Peyer's patch (tissue), 4 donors: ENCODE measurements at regions not wholly inside any gene's neighbourhood (a gene's known extent, or its start where the extent isn't known, plus 50 kb on each side); places are given as distances from the start of the nearest gene placed in this dataset.

Experiments
- POLR2A ChIP-seq, 2 donors: fragments of 450-650 bp; IDR thresholded peaks; one replicate each; pipeline ENCODE4 v1.5.1; 2017; ENCODE audit warnings: antibody characterized with exemption in 2 of 2, mild to moderate bottlenecking in 2 of 2, moderate library complexity in 2 of 2
- TF ChIP-seq, protein P1 (sequence below), 6 experiments: fragments of 450-650 bp in 4 of 6; fragments of 200-600 bp in 2 of 6; sonication (generic) in 1 of 6; IDR thresholded peaks; one replicate each; pipeline ENCODE4 v1.5.1; 2017 to 2019; ENCODE audit warnings: antibody characterized with exemption in 6 of 6, mild to moderate bottlenecking in 3 of 6, moderate library complexity in 1 of 6

DNA sequence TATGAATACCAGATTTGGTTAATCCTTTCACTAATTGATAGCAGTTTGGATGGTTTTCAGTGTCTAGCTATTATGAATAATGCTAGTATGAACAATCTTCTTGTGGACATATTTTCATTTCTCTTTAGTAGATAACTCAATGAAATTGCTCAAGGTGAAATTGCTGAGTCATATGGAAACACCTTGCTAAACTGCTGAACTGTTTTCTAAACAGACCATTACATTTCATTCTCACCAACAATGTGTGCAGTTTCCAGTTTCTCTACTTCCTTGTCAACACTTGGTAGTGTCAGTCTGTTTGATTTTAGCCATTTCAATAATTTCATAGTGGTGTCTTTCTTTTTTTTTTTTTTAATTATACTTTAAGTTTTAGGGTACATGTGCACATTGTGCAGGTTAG lies 250.0 kb downstream of the HRH4 start:
- TF ChIP-seq, protein P1, sequence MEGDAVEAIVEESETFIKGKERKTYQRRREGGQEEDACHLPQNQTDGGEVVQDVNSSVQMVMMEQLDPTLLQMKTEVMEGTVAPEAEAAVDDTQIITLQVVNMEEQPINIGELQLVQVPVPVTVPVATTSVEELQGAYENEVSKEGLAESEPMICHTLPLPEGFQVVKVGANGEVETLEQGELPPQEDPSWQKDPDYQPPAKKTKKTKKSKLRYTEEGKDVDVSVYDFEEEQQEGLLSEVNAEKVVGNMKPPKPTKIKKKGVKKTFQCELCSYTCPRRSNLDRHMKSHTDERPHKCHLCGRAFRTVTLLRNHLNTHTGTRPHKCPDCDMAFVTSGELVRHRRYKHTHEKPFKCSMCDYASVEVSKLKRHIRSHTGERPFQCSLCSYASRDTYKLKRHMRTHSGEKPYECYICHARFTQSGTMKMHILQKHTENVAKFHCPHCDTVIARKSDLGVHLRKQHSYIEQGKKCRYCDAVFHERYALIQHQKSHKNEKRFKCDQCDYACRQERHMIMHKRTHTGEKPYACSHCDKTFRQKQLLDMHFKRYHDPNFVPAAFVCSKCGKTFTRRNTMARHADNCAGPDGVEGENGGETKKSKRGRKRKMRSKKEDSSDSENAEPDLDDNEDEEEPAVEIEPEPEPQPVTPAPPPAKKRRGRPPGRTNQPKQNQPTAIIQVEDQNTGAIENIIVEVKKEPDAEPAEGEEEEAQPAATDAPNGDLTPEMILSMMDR (IDR thresholded peaks at IDR 0.05), result no peak
- no peak for TF ChIP-seq POLR2A (IDR thresholded peaks at IDR 0.05)
